WERI-Rb-1 (cell line): ENCODE measurements at regions not wholly inside any gene's neighbourhood (a gene's known extent, or its start where the extent isn't known, plus 50 kb on each side); places are given as distances from the start of the nearest gene placed in this dataset.

Experiments used
- DNase-seq: peaks from one replicate; pipeline ENCODE4 v3.0.0-alpha.2; 2020
- H3K27ac ChIP-seq: fragments of 250-450 bp; sonication (Bioruptor Pico); 2 replicates; pipeline ENCODE4 v1.5.1; 2020; ENCODE audit warnings: mild to moderate bottlenecking, moderate library complexity
- H3K27me3 ChIP-seq: fragments of 250-450 bp; sonication (Bioruptor Pico); 2 replicates; pipeline ENCODE4 v1.5.1; 2021; ENCODE audit warnings: mild to moderate bottlenecking, low read depth, moderate library complexity; ENCODE audit not compliant: insufficient read depth, severe bottlenecking
- H3K36me3 ChIP-seq: fragments of 250-450 bp; sonication (Bioruptor Pico); 2 replicates; pipeline ENCODE4 v1.5.1; 2020; ENCODE audit warnings: mild to moderate bottlenecking, moderate library complexity
- H3K4me3 ChIP-seq: 2 replicates; pipeline ENCODE4 v1.5.1; 2011; ENCODE audit warnings: low read depth, mild to moderate bottlenecking, control low read depth, low read length
- H3K9me3 ChIP-seq: fragments of 250-450 bp; sonication (Bioruptor Pico); 2 replicates; pipeline ENCODE4 v1.5.1; 2021; ENCODE audit warnings: mild to moderate bottlenecking, moderate library complexity; ENCODE audit not compliant: severe bottlenecking
- TF ChIP-seq, protein P1 (sequence below): IDR thresholded peaks from 2 replicates; pipeline ENCODE4 v1.5.1; 2011; ENCODE audit warnings: low read depth, mild to moderate bottlenecking, control low read depth, inconsistent platforms, low read length

DNA sequence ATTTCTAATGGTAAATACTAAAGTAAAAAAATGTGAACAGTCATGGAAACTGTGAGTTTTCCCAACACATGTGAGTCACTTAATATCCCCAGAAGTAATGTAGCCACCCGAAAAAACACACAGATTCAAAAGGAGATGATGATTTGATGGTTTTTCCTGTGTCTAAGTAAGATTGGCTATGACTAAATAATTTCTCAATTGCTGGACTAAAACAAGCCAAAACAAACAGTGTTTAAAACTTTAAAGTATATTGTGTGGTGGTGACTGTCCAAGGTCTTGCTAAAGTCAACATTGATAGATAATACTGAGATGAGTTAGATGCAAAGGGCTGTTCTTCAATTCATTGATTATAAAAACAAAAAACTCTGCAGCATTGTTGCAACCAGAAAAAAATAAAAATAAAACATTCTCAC lies 89.6 kb upstream of the SOX5 start:
- no peak overlapping the region for H3K4me3 ChIP-seq
- H3K9me3 ChIP-seq, result no peaks in the 10 kb centered on the region
- no peak for DNase-seq
- no peaks in the 10 kb centered on the region for H3K36me3 ChIP-seq
- H3K27me3 ChIP-seq, result no peaks in the 10 kb centered on the region
- TF ChIP-seq, protein P1, sequence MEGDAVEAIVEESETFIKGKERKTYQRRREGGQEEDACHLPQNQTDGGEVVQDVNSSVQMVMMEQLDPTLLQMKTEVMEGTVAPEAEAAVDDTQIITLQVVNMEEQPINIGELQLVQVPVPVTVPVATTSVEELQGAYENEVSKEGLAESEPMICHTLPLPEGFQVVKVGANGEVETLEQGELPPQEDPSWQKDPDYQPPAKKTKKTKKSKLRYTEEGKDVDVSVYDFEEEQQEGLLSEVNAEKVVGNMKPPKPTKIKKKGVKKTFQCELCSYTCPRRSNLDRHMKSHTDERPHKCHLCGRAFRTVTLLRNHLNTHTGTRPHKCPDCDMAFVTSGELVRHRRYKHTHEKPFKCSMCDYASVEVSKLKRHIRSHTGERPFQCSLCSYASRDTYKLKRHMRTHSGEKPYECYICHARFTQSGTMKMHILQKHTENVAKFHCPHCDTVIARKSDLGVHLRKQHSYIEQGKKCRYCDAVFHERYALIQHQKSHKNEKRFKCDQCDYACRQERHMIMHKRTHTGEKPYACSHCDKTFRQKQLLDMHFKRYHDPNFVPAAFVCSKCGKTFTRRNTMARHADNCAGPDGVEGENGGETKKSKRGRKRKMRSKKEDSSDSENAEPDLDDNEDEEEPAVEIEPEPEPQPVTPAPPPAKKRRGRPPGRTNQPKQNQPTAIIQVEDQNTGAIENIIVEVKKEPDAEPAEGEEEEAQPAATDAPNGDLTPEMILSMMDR, result no peak
- H3K27ac ChIP-seq, result no peak overlapping the region

- Histone ChIP-seq H3K36me3 (no peaks in the 10 kb centered on the region), H3K9me3 (no peaks in the 10 kb centered on the region), H3K27me3 (no peaks in the 10 kb centered on the region), H3K27ac (no peak overlapping the region), H3K4me3 (no peak overlapping the region)
- TF ChIP-seq, protein P1, result no peak
- DNase-seq, result no peak
Measured at GRCh38 chr12:24038211-24038997, 88.9 kb upstream of the SOX5 start.

DNA sequence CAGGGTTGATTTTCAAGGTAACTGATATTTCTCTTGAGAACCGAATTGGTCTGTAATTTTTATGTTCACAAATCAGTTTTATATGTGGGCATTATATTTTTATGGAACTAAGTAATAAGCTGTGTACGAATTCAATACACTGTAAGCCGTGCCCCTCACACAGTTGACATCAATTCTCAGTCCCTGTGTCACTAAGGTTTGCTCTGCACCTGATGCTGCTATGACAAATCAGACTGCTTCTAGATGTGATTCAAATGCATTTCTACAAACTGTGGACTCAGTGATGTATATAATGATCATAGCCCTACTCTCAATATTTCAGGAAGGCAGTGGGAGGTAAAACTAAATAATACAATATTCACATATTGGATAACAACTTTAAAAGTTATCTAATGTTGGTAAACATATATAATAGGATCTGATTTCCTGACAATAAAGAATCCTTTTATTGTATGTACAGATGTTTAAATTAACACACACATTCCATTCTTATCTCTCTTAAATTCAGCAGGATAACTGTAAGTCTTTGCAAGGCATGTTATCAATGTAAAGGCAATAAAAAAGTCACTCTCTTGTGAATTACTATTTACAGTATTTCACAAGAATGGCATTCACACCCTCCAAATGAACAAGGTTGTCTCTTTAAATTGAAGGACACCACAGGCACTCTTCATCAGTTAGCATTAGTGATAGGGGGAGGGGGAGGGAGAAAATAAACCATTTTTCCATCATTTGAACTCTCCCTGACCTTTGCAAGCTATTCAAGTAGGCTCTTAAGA lies 87.2 kb upstream of the SOX5 start:
- Histone ChIP-seq H3K27me3 (no peaks in the 10 kb centered on the region), H3K36me3 (no peaks in the 10 kb centered on the region), H3K9me3 (no peaks in the 10 kb centered on the region), H3K27ac (no peak overlapping the region), H3K4me3 (no peak overlapping the region)
- TF ChIP-seq, protein P1, result no peak
- no peak for DNase-seq

- H3K9me3 ChIP-seq, result no peaks in the 10 kb centered on the region
- TF ChIP-seq, protein P1, result no peak
- no peak overlapping the region for H3K4me3 ChIP-seq
- H3K27me3 ChIP-seq, result no peaks in the 10 kb centered on the region
- DNase-seq, result no peak
- H3K27ac ChIP-seq, result no peak overlapping the region
- H3K36me3 ChIP-seq, result no peaks in the 10 kb centered on the region
Measured at GRCh38 chr12:24034894-24035293, 85.4 kb upstream of the SOX5 start.

- Histone ChIP-seq H3K27me3 (no peaks in the 10 kb centered on the region), H3K4me3 (no peak overlapping the region), H3K9me3 (no peaks in the 10 kb centered on the region), H3K36me3 (no peaks in the 10 kb centered on the region), H3K27ac (no peak overlapping the region)
- TF ChIP-seq, protein P1, result no peak
- no peak for DNase-seq
Measured at GRCh38 chr12:24034160-24034559, 84.7 kb upstream of the SOX5 start.
